ENCODE measurements at regions not wholly inside any gene's neighbourhood (a gene's known extent, or its start where the extent isn't known, plus 50 kb on each side); places are given as distances from the start of the nearest gene placed in this dataset.

DNA sequence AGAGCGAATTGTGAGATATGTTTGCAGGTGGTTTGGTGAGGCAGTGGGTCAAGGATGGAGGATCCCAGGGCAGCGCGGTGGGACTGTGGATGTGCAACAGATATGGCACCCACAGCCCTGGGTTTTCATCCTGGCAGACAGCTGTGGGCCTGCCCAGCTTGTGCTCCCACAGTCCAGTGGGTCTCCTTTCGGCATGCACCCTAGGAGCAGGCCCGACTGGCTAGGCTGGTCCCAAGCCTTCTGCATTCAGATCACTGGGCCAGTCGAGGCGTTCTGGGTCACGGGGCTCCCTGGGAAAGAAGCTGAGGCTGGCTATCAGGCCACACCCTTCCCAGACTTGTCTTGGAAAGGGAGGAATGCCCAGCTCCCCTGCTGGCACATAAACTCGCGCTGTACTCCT, 2289.6 kb downstream of the ARAP2 start:
- TF ChIP-seq, protein P1, sequence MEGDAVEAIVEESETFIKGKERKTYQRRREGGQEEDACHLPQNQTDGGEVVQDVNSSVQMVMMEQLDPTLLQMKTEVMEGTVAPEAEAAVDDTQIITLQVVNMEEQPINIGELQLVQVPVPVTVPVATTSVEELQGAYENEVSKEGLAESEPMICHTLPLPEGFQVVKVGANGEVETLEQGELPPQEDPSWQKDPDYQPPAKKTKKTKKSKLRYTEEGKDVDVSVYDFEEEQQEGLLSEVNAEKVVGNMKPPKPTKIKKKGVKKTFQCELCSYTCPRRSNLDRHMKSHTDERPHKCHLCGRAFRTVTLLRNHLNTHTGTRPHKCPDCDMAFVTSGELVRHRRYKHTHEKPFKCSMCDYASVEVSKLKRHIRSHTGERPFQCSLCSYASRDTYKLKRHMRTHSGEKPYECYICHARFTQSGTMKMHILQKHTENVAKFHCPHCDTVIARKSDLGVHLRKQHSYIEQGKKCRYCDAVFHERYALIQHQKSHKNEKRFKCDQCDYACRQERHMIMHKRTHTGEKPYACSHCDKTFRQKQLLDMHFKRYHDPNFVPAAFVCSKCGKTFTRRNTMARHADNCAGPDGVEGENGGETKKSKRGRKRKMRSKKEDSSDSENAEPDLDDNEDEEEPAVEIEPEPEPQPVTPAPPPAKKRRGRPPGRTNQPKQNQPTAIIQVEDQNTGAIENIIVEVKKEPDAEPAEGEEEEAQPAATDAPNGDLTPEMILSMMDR (conservative IDR thresholded peaks at IDR 0.05 in 1 of 2, IDR thresholded peaks at IDR 0.05 in 1 of 2; ENCODE audit: low read depth in 1 of 2, low read length in 2 of 2): no peak
- no peak for TF ChIP-seq EZH2 (IDR thresholded peaks at IDR 0.05; ENCODE audit: low read length, missing control alignments)

All from fibroblast of lung (primary cell).